NCI-H128 (cell line): ENCODE measurements at regions not wholly inside any gene's neighbourhood (a gene's known extent, or its start where the extent isn't known, plus 50 kb on each side); places are given as distances from the start of the nearest gene placed in this dataset.
"Not testable (repeated sequence)": the region's sequence is repeated elsewhere in the genome, so short reads cannot be mapped to it uniquely, and the experiment has no call there.

Experiments used
- DNase-seq: peaks from one replicate; lab custom pipeline; 2025; ENCODE audit not compliant: unreplicated experiment; lab: John Stamatoyannopoulos, UW

GRCh38 chr2:138369856-138370255 lies 131.7 kb upstream of the SPOPL start:
- no peak for DNase-seq

- no peak for DNase-seq
These were observed 127.6 kb upstream of the SPOPL start for GRCh38 chr2:138373993-138374408.

GRCh38 chr2:138381373-138381772 lies 120.2 kb upstream of the SPOPL start:
- no peak for DNase-seq

GRCh38 chr2:138382672-138383071 lies 118.9 kb upstream of the SPOPL start:
- no peak for DNase-seq

- DNase-seq = not testable (repeated sequence)
These were observed 115.4 kb upstream of the SPOPL start for GRCh38 chr2:138386191-138386590.

GRCh38 chr2:138389063-138389462 lies 112.5 kb upstream of the SPOPL start:
- DNase-seq = no peak

- DNase-seq = no peak
These were observed 111.1 kb upstream of the SPOPL start for GRCh38 chr2:138390316-138390945.

- DNase-seq = no peak
These were observed 109.6 kb upstream of the SPOPL start for GRCh38 chr2:138391946-138392345.

GRCh38 chr2:138395565-138396306 lies 105.8 kb upstream of the SPOPL start:
- no peak for DNase-seq

- no peak for DNase-seq
These were observed 104.7 kb upstream of the SPOPL start for GRCh38 chr2:138396843-138397242.

GRCh38 chr2:138403431-138403927 lies 98.1 kb upstream of the SPOPL start:
- no peak for DNase-seq

- DNase-seq = no peak
These were observed 87.6 kb upstream of the SPOPL start for GRCh38 chr2:138414014-138414413.

- no peak for DNase-seq
These were observed 85.6 kb upstream of the SPOPL start for GRCh38 chr2:138415985-138416384.

- no peak for DNase-seq
These were observed 83.1 kb upstream of the SPOPL start for GRCh38 chr2:138418453-138418852.

GRCh38 chr2:138421315-138421970 lies 80.1 kb upstream of the SPOPL start:
- DNase-seq = no peak

GRCh38 chr2:138421971-138422335 lies 79.6 kb upstream of the SPOPL start:
- no peak for DNase-seq

- no peak for DNase-seq
These were observed 78.4 kb upstream of the SPOPL start for GRCh38 chr2:138423198-138423597.

- DNase-seq = no peak
These were observed 77.8 kb upstream of the SPOPL start for GRCh38 chr2:138423745-138424144.

- DNase-seq = no peak
These were observed 77.0 kb upstream of the SPOPL start for GRCh38 chr2:138424436-138425140.

GRCh38 chr2:138426116-138426515 lies 75.5 kb upstream of the SPOPL start:
- DNase-seq = not testable (repeated sequence)

- no peak for DNase-seq
These were observed 72.7 kb upstream of the SPOPL start for GRCh38 chr2:138428710-138429440.
